GM23338 (cell line): ENCODE measurements at regions not wholly inside any gene's neighbourhood (a gene's known extent, or its start where the extent isn't known, plus 50 kb on each side); places are given as distances from the start of the nearest gene placed in this dataset.
A peak's percentile ranks its signal among the peaks of the same experiment; 100 is the strongest.

Experiments
- ATAC-seq: fragments of 200-7000 bp; cut with Tn5 transposase; 3 replicates; pipeline ENCODE4 v1.9.1; 2020
- DNase-seq: peaks from one replicate; pipeline ENCODE4 v3.0.0-alpha.2; 2015; ENCODE audit warnings: low spot score
- H2AFZ ChIP-seq: fragments of 200-600 bp; sonication (generic); 2 replicates; pipeline ENCODE4 v1.8.0; 2016; ENCODE audit warnings: antibody characterized with exemption, mild to moderate bottlenecking, moderate library complexity
- H3F3A ChIP-seq: fragments of 200-600 bp; sonication (generic); replicated peaks from 2 replicates; pipeline ENCODE4 v1.8.0; 2017; ENCODE audit warnings: antibody characterized with exemption, mixed run types, low read depth
- H3K27ac ChIP-seq: fragments of 200-600 bp; sonication (generic); 2 replicates; pipeline ENCODE4 v1.6.1; 2016; ENCODE audit warnings: low read depth
- H3K27me3 ChIP-seq: fragments of 200-600 bp; sonication (generic); 2 replicates; pipeline ENCODE4 v1.8.0; 2016; ENCODE audit warnings: mild to moderate bottlenecking, mixed run types, moderate library complexity; ENCODE audit not compliant: insufficient read depth
- H3K36me3 ChIP-seq: fragments of 200-600 bp; sonication (generic); 2 replicates; pipeline ENCODE4 v1.8.0; 2016; ENCODE audit warnings: mild to moderate bottlenecking; ENCODE audit not compliant: insufficient read depth
- H3K4me1 ChIP-seq: fragments of 200-600 bp; sonication (generic); 2 replicates; pipeline ENCODE4 v1.8.0; 2016; ENCODE audit warnings: mild to moderate bottlenecking, moderate library complexity; ENCODE audit not compliant: insufficient read depth
- H3K4me2 ChIP-seq: fragments of 200-600 bp; sonication (generic); 2 replicates; pipeline ENCODE4 v1.7.1; 2017; ENCODE audit warnings: mixed run types
- H3K4me3 ChIP-seq: fragments of 200-600 bp; sonication (generic); 2 replicates; pipeline ENCODE4 v1.6.1; 2016; ENCODE audit warnings: mixed run types
- H3K79me2 ChIP-seq: fragments of 200-600 bp; sonication (generic); replicated peaks from 2 replicates; pipeline ENCODE4 v1.8.0; 2017; ENCODE audit warnings: mild to moderate bottlenecking; ENCODE audit not compliant: insufficient read depth
- H3K9me2 ChIP-seq: fragments of 200-600 bp; sonication (generic); 2 replicates; pipeline ENCODE4 v1.8.0; 2017; ENCODE audit not compliant: insufficient read depth
- H4K20me1 ChIP-seq: fragments of 200-600 bp; sonication (generic); replicated peaks from 2 replicates; pipeline ENCODE4 v1.8.0; 2017; ENCODE audit warnings: mild to moderate bottlenecking; ENCODE audit not compliant: insufficient read depth
- H3K27ac Mint-ChIP-seq: 2 replicates; pipeline ENCODE4 v1.8.0; 2020; ENCODE audit warnings: inconsistent platforms, mild to moderate bottlenecking, moderate library complexity, mixed read lengths
- H3K27me3 Mint-ChIP-seq: 3 replicates; pipeline ENCODE4 v1.8.0; 2022; ENCODE audit warnings: low read depth, mild to moderate bottlenecking, moderate library complexity, mixed read lengths, inconsistent platforms; ENCODE audit not compliant: insufficient read depth, poor library complexity
- H3K36me3 Mint-ChIP-seq: 3 replicates; pipeline ENCODE4 v1.8.0; 2021; ENCODE audit warnings: low read depth, mild to moderate bottlenecking, inconsistent platforms, moderate library complexity, mixed read lengths
- H3K4me1 Mint-ChIP-seq: 3 replicates; pipeline ENCODE4 v1.8.0; 2020; ENCODE audit warnings: mild to moderate bottlenecking, inconsistent platforms, mixed read lengths
- H3K4me3 Mint-ChIP-seq: 3 replicates; pipeline ENCODE4 v1.8.0; 2021; ENCODE audit warnings: moderate library complexity, mild to moderate bottlenecking, inconsistent platforms, mixed read lengths
- H3K9me3 Mint-ChIP-seq: 3 replicates; pipeline ENCODE4 v1.8.0; 2020; ENCODE audit warnings: moderate library complexity, mild to moderate bottlenecking, inconsistent platforms, mixed read lengths
- JUNB ChIP-seq: IDR thresholded peaks from one replicate; pipeline ENCODE4 v1.6.1; 2016; ENCODE audit warnings: antibody characterized with exemption; ENCODE audit not compliant: unreplicated experiment
- POLR2AphosphoS5 ChIP-seq: IDR thresholded peaks from 2 replicates; pipeline ENCODE4 v1.6.1; 2016; ENCODE audit warnings: antibody characterized with exemption, low read depth
- ZNF114 ChIP-seq: fragments of 250-450 bp; sonication (Bioruptor Pico); IDR thresholded peaks from 2 replicates; pipeline ENCODE4 v1.5.0; 2020; ENCODE audit warnings: mild to moderate bottlenecking, moderate library complexity
- TF ChIP-seq, protein P1 (sequence below): IDR thresholded peaks from one replicate; pipeline ENCODE4 v1.6.1; 2018; ENCODE audit warnings: antibody characterized with exemption; ENCODE audit not compliant: unreplicated experiment
- TF ChIP-seq, protein P2 (sequence below), 2 experiments: fragments of 200-600 bp in 1 of 2; sonication (generic) in 1 of 2; conservative IDR thresholded peaks; 2 replicates each; pipeline versions ENCODE4 v1.5.1 to v1.6.1; 2016 to 2017; ENCODE audit warnings: antibody characterized with exemption in 2 of 2, low read depth in 2 of 2, mild to moderate bottlenecking in 2 of 2, moderate library complexity in 1 of 2
- TF ChIP-seq, protein P3 (sequence below): fragments of 250-450 bp; sonication (Bioruptor Pico); IDR thresholded peaks from 2 replicates; pipeline ENCODE4 v1.5.0; 2020; ENCODE audit warnings: mild to moderate bottlenecking, moderate library complexity

DNA sequence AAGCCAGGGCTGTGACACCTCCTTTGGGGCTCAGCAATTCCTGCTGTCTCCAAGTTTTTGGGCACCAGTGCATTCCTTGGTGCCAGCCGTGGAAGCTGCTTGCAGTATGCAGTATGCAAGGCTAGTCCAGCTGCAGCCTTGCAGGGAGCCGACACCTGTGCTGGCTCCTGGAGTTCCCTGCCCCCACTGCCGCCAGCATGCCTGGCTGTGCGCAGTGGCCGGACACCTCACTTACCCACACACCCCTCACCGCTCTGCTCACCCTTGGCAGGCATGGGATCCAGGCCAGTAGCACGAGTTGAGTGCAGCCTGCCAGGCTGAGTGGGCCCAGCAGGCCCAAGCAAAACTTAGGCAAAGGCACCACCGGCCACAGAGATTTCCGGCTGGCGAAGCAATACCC is 77.4 kb downstream of the SAMD9 start:
- H3K9me3 Mint-ChIP-seq = no peaks in the 10 kb centered on the region; the same call in 2 of the 3 replicates
- Histone ChIP-seq H3F3A (no peaks in the 10 kb centered on the region), H3K4me2 (peak overlapping the region; percentile 58; the same call in 1 of the 2 replicates), H3K27ac (no peak overlapping the region), H3K36me3 (no peaks in the 10 kb centered on the region), H3K4me3 (no peak overlapping the region), H2AFZ (no peak overlapping the region), H3K79me2 (no peaks in the 10 kb centered on the region), H3K27me3 (peaks cover 35% of the 10 kb centered on the region), H3K4me1 (peaks cover 20% of the 10 kb centered on the region), H3K9me2 (no peaks in the 10 kb centered on the region), H4K20me1 (no peaks in the 10 kb centered on the region)
- H3K4me1 Mint-ChIP-seq = peaks cover 42% of the 10 kb centered on the region
- ATAC-seq = peak; percentile 45
- no peak for TF ChIP-seq POLR2AphosphoS5
- TF ChIP-seq JUNB = no peak
- TF ChIP-seq, protein P1, sequence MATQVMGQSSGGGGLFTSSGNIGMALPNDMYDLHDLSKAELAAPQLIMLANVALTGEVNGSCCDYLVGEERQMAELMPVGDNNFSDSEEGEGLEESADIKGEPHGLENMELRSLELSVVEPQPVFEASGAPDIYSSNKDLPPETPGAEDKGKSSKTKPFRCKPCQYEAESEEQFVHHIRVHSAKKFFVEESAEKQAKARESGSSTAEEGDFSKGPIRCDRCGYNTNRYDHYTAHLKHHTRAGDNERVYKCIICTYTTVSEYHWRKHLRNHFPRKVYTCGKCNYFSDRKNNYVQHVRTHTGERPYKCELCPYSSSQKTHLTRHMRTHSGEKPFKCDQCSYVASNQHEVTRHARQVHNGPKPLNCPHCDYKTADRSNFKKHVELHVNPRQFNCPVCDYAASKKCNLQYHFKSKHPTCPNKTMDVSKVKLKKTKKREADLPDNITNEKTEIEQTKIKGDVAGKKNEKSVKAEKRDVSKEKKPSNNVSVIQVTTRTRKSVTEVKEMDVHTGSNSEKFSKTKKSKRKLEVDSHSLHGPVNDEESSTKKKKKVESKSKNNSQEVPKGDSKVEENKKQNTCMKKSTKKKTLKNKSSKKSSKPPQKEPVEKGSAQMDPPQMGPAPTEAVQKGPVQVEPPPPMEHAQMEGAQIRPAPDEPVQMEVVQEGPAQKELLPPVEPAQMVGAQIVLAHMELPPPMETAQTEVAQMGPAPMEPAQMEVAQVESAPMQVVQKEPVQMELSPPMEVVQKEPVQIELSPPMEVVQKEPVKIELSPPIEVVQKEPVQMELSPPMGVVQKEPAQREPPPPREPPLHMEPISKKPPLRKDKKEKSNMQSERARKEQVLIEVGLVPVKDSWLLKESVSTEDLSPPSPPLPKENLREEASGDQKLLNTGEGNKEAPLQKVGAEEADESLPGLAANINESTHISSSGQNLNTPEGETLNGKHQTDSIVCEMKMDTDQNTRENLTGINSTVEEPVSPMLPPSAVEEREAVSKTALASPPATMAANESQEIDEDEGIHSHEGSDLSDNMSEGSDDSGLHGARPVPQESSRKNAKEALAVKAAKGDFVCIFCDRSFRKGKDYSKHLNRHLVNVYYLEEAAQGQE = no peak
- no peak for TF ChIP-seq ZNF114 (CRISPR knock-in tag)
- no peaks in the 10 kb centered on the region for H3K36me3 Mint-ChIP-seq
- H3K27me3 Mint-ChIP-seq = peaks cover 31% of the 10 kb centered on the region
- H3K27ac Mint-ChIP-seq = no peak overlapping the region
- DNase-seq = peak; percentile 48
- H3K4me3 Mint-ChIP-seq = no peak overlapping the region

DNA sequence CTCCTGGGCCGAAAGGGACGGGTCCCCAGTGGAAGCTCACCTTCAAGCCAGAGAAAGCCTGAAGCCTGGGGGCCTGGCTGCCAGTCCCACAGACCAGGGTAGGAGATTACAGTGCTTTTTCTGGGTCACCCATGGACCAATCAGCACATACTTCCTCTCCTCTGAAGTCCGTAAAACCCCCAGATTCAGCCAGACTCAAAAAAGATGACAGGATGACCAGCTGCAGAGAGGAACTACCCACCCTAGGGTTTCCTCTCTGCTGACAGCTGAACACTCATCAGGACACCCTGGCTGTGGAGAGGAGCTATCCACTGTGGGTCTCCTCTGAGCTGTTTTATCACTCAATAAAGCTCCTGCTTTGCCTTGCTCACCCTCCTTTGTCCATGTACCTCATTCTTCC is 78.0 kb downstream of the SAMD9 start:
- no peak overlapping the region for H3K27ac Mint-ChIP-seq
- DNase-seq (no peak), ATAC-seq (no peak)
- Histone ChIP-seq H3F3A (no peaks in the 10 kb centered on the region), H3K27ac (no peak overlapping the region), H2AFZ (no peak overlapping the region), H3K27me3 (peaks cover 29% of the 10 kb centered on the region), H3K4me2 (peak overlapping the region; percentile 58; the same call in 1 of the 2 replicates), H3K79me2 (no peaks in the 10 kb centered on the region), H3K9me2 (no peaks in the 10 kb centered on the region), H3K4me1 (peaks cover 17% of the 10 kb centered on the region), H4K20me1 (no peaks in the 10 kb centered on the region), H3K36me3 (no peaks in the 10 kb centered on the region), H3K4me3 (no peak overlapping the region)
- H3K4me1 Mint-ChIP-seq = peaks cover 39% of the 10 kb centered on the region
- TF ChIP-seq, protein P2, sequence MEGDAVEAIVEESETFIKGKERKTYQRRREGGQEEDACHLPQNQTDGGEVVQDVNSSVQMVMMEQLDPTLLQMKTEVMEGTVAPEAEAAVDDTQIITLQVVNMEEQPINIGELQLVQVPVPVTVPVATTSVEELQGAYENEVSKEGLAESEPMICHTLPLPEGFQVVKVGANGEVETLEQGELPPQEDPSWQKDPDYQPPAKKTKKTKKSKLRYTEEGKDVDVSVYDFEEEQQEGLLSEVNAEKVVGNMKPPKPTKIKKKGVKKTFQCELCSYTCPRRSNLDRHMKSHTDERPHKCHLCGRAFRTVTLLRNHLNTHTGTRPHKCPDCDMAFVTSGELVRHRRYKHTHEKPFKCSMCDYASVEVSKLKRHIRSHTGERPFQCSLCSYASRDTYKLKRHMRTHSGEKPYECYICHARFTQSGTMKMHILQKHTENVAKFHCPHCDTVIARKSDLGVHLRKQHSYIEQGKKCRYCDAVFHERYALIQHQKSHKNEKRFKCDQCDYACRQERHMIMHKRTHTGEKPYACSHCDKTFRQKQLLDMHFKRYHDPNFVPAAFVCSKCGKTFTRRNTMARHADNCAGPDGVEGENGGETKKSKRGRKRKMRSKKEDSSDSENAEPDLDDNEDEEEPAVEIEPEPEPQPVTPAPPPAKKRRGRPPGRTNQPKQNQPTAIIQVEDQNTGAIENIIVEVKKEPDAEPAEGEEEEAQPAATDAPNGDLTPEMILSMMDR (conservative IDR thresholded peaks at IDR 0.05; ENCODE audit: low read depth in 2 of 2) = no peak
- no peaks in the 10 kb centered on the region; the same call in 2 of the 3 replicates for H3K9me3 Mint-ChIP-seq
- H3K4me3 Mint-ChIP-seq = no peak overlapping the region
- no peaks in the 10 kb centered on the region for H3K36me3 Mint-ChIP-seq
- H3K27me3 Mint-ChIP-seq = peaks cover 26% of the 10 kb centered on the region

DNA sequence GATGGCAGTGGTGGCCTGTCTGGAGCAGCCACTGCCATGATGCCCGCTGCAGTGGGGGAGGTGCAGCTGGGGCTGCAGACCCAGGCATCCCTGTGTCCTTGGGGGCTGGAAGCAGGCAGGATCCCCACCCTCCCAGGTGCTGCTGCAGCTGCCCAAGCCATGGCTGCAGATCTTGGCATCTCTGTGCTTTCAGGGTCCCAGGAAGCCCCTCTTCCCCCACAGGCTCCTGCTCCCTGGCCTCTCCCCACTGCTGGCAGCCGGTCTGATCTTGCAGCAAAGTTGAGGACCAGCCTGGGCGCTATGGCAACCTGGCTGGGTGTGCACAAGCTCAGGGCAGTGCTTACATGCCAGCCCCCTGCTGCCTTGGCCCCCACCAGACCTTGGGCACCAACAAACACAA is 78.5 kb downstream of the SAMD9 start:
- H3K36me3 ChIP-seq = no peaks in the 10 kb centered on the region
- H3K4me2 ChIP-seq = no peak overlapping the region
- H4K20me1 ChIP-seq = no peaks in the 10 kb centered on the region
- peaks cover 12% of the 10 kb centered on the region for H3K4me1 ChIP-seq
- Mint-ChIP-seq H3K36me3 (no peaks in the 10 kb centered on the region), H3K27me3 (peaks cover 22% of the 10 kb centered on the region), H3K4me3 (no peak overlapping the region), H3K9me3 (no peaks in the 10 kb centered on the region; the same call in 2 of the 3 replicates), H3K4me1 (peaks cover 34% of the 10 kb centered on the region), H3K27ac (no peak overlapping the region)
- ATAC-seq = no peak
- no peak overlapping the region for H3K4me3 ChIP-seq
- no peaks in the 10 kb centered on the region for H3K9me2 ChIP-seq
- DNase-seq = no peak
- H2AFZ ChIP-seq = no peak overlapping the region
- H3K27me3 ChIP-seq = peaks cover 24% of the 10 kb centered on the region
- H3F3A ChIP-seq = no peaks in the 10 kb centered on the region
- H3K27ac ChIP-seq = no peak overlapping the region
- no peaks in the 10 kb centered on the region for H3K79me2 ChIP-seq
- TF ChIP-seq, protein P3, sequence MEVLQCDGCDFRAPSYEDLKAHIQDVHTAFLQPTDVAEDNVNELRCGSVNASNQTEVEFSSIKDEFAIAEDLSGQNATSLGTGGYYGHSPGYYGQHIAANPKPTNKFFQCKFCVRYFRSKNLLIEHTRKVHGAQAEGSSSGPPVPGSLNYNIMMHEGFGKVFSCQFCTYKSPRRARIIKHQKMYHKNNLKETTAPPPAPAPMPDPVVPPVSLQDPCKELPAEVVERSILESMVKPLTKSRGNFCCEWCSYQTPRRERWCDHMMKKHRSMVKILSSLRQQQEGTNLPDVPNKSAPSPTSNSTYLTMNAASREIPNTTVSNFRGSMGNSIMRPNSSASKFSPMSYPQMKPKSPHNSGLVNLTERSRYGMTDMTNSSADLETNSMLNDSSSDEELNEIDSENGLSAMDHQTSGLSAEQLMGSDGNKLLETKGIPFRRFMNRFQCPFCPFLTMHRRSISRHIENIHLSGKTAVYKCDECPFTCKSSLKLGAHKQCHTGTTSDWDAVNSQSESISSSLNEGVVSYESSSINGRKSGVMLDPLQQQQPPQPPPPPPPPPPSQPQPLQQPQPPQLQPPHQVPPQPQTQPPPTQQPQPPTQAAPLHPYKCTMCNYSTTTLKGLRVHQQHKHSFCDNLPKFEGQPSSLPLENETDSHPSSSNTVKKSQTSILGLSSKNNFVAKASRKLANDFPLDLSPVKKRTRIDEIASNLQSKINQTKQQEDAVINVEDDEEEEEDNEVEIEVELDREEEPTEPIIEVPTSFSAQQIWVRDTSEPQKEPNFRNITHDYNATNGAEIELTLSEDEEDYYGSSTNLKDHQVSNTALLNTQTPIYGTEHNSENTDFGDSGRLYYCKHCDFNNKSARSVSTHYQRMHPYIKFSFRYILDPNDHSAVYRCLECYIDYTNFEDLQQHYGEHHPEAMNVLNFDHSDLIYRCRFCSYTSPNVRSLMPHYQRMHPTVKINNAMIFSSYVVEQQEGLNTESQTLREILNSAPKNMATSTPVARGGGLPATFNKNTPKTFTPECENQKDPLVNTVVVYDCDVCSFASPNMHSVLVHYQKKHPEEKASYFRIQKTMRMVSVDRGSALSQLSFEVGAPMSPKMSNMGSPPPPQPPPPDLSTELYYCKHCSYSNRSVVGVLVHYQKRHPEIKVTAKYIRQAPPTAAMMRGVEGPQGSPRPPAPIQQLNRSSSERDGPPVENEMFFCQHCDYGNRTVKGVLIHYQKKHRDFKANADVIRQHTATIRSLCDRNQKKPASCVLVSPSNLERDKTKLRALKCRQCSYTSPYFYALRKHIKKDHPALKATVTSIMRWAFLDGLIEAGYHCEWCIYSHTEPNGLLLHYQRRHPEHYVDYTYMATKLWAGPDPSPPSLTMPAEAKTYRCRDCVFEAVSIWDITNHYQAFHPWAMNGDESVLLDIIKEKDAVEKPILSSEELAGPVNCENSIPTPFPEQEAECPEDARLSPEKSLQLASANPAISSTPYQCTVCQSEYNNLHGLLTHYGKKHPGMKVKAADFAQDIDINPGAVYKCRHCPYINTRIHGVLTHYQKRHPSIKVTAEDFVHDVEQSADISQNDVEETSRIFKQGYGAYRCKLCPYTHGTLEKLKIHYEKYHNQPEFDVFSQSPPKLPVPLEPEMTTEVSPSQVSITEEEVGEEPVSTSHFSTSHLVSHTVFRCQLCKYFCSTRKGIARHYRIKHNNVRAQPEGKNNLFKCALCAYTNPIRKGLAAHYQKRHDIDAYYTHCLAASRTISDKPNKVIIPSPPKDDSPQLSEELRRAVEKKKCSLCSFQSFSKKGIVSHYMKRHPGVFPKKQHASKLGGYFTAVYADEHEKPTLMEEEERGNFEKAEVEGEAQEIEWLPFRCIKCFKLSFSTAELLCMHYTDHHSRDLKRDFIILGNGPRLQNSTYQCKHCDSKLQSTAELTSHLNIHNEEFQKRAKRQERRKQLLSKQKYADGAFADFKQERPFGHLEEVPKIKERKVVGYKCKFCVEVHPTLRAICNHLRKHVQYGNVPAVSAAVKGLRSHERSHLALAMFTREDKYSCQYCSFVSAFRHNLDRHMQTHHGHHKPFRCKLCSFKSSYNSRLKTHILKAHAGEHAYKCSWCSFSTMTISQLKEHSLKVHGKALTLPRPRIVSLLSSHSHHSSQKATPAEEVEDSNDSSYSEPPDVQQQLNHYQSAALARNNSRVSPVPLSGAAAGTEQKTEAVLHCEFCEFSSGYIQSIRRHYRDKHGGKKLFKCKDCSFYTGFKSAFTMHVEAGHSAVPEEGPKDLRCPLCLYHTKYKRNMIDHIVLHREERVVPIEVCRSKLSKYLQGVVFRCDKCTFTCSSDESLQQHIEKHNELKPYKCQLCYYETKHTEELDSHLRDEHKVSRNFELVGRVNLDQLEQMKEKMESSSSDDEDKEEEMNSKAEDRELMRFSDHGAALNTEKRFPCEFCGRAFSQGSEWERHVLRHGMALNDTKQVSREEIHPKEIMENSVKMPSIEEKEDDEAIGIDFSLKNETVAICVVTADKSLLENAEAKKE (CRISPR knock-in tag) = no peak
